ENCODE measurements at regions not wholly inside any gene's neighbourhood (a gene's known extent, or its start where the extent isn't known, plus 50 kb on each side); places are given as distances from the start of the nearest gene placed in this dataset.
"Not testable (repeated sequence)": the region's sequence is repeated elsewhere in the genome, so short reads cannot be mapped to it uniquely, and the experiment has no call there.

GRCh38 chr5:158513490-158514318 is 586.0 kb downstream of the EBF1 start:
- no peak for DNase-seq

GRCh38 chr5:158511454-158511853 is 588.3 kb downstream of the EBF1 start:
- no peak for DNase-seq

GRCh38 chr5:158510479-158510878 is 589.2 kb downstream of the EBF1 start:
- DNase-seq: no peak

DNA sequence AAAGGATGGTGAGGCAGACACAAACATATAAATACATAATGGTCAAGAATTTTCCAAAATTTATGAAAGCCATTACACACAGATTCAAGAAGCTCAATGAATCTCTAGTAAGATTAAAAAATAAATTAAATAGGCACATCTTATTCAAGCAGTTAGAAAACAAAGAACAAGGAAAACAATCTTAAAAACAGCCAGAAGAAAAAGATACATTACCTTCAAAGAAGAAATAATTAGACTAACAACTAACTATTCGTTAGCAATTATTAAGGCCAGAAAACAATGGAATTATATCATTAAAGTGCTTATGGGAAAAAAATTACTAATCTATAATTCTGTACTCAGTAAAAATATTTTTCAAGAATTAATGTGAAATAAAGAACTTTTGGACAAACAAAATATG is 593.1 kb downstream of the EBF1 start:
- DNase-seq: no peak

DNA sequence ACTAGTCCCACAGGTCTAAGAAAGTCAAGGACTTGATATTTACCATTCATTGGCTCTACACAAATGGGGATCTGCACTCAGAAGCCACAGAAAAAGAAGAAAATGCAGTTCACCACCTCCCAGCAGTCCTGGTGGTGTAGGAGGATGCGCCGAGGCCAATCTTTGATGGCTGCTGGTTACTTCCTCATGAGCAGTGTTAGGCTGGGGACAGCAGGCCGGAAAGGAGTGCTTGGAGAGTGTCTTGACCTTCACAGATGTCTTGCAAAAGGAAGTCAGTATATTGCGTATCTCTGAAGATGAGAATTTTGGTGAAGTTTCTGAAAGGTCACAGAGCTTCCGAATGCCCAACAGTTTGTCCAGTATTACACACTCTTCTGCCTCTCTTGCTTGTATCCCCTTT is 597.0 kb downstream of the EBF1 start:
- DNase-seq: no peak

DNA sequence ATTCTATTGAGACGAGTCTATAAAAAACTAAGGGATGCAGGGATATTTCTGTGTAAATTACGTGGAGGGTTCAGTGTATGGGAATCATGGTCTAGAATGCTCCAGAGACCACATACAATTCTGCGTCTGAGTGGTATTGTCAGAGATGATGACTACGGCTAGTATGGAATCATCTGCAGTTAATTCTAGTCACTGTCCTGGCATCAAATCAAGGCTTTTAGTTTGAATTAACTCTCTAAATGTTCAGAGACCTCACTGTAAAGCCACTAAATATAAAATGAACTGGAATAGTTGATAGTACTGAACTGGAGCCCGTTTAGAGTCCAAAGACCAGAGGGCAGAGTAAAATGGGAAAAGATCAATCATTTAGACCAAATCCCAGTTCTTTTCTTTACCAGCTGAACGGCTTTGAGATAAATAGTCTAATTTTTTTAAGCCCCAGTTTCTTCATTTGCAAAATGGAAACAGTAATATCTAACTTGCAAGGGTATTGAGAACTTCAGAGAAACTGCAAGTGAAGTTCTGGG is 599.8 kb downstream of the EBF1 start:
- DNase-seq: no peak

DNA sequence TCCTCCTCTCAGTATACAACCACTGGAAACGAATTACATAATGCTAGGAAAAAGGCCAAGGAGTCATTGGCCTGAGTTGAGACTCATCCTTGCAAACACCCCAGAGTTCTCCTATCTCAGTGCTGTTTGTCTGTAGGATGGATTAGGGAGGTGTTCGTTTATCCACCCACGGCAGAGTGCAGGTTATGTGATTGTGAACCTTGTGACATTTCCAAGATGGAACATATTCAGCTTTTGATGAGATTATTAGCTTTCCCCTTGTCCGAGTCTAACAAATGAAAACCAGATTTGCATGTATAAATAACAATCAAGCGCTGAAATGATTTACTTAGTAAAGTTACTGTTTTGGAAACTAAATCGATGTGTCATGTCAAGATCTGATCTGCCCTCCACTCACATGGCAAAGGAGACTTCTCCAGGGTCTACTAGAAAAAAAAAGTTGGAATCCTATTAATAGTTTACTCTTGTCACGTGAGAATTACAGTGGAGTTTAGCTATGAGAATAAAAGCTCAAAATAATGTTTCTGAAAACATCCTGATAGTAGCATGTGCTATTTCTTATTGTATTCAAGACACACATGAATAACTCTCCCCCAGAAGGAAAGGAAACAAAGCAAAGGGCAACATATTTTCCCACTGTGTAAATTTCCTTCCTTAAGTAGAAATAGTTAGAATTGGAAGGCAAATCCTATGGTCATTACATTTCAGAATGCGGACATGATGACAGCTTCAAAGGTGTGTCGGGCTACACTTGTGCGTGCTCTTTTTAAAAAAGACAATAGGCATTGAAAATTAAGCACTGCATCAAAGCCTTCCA is 600.4 kb downstream of the EBF1 start:
- no peak for DNase-seq

DNA sequence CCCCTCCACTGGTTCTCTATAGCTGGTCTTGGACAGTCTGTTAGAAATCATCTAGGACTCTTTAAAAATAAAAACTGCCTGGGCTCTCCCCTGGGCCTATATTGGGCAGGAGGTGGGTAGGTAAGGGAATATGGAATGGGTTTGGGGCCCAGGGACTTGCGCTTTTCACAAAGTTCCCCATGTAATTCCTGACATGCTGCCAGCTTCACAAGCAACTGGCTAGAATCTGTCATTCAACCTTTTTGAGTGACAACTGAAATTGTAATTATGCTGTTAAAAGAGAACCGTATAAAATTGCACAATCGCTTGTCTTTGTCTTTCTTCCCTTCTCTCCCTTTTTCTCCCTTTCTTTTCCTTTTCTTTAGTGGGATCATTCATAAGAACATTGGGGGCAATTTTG is 603.1 kb downstream of the EBF1 start:
- no peak for DNase-seq

GRCh38 chr5:158494541-158494940 is 605.2 kb downstream of the EBF1 start:
- DNase-seq: no peak

DNA sequence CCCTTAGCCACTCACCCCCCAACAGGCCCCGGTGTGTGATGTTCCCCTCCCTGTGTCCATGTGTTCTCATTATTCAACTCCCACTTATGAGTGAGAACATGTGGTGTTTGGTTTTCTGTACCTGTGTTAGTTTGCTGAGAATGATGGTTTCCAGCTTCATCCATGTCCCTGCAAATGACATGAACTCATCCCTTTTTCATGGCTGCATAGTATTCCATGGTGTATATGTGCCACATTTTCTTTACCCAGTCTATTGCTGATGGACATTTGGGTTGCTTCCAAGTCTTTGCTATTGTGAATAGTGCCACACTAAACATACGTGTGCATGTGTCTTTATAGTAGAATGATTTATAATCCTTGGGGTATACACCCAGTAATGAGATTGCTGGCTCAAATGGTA is 605.7 kb downstream of the EBF1 start:
- not testable (repeated sequence) for DNase-seq

- DNase-seq: no peak
These were observed 606.9 kb downstream of the EBF1 start for GRCh38 chr5:158492841-158493242.

DNA sequence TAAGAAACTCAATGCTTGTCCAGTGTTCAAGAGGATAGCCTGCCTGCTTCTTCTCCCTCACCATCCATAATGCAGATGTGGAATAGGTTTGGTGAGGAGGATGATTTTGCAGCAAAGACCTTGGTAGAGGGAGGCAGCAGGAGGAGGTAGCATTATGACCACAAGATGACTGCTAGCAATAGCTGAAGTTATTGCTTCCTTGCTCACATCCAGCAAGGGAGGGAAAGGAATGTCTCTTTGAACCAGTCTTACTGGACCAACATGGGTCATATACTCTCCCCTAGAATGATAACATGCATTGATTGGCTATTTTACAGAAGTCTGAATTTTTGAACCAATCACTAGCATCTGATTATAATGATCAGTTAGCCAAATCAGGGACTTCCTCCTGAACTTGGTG is 607.6 kb downstream of the EBF1 start:
- DNase-seq: no peak

GRCh38 chr5:158487664-158488063 is 612.1 kb downstream of the EBF1 start:
- no peak for DNase-seq

DNA sequence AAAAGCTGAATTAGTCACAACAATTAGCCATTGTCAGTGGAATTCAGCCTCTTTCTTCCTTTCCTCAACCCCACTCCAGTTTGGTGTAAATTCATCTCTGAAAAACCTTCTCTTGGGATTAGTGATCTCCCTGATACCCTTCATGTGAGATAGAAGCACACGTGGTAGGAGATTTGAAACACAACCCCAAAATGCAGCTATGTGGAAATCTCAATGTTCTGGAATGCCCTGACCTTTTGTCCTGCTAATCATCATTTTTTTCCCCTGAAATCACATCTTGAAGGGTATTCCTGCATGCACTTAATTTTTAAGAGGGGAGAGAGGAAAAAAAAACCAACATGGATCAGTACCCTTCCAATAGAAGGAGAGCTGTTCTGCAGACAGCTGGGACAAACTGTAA is 612.6 kb downstream of the EBF1 start:
- DNase-seq: no peak

DNA sequence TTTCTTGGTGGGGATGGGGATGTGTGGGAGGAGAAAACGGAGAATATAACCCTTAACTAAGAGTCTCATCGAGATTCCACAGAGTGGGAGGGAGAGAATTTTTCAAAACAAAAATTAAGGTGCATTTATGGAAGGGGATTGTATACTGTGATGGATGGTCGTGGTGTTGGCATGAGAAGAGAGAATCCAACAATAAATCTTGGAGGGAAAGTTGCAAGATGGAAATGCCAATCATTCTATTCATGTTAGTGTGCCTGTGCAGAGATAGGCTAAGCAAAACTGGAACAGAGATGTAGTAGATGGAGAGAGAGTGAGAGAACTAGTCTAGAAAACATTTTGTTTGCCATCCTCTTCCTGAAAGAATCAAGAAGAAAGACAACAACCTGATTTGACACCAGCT is 613.1 kb downstream of the EBF1 start:
- no peak for DNase-seq

DNA sequence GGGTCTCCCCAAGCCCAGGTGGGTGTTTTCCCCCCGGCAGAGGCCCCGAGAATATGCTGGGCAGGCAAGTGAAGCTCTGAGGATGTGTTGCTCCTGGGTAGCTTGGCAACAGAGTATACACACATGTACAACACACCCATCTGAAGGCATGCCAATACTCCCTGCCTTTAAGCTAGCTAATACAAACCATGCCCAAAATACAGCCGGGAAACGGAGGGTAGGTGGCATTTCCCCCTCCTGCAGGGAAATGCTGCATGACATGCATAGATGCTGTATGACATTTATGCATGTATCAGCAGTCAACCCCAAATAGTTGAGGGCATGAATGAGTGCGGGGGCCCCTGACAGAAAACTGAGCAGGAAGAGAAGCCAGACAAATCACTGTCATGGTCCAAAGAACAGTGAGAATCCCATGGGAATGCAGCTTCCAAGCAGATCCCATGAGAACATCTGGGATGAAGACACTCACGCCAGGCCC is 614.1 kb downstream of the EBF1 start:
- DNase-seq: no peak

DNA sequence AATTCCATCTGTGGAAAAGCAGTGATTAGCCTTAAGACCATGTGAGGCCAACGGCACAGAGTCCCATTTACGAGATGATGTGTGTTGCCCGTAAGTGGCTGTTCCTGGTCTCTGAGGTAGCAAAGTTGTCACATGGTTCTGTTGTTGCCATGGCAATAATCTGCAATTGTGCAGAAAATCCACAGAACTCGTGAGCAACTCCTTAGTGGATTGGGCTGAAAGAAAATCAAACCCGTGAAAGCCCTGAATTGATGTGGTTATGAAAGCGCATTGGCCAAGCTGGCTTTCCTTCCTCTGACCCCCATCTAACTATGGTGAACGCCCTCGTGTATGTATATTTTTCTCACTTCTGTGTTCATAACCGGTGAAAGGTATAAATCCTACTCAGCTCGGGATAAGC is 614.7 kb downstream of the EBF1 start:
- no peak for DNase-seq

GRCh38 chr5:158484150-158484549 is 615.6 kb downstream of the EBF1 start:
- DNase-seq: no peak

DNA sequence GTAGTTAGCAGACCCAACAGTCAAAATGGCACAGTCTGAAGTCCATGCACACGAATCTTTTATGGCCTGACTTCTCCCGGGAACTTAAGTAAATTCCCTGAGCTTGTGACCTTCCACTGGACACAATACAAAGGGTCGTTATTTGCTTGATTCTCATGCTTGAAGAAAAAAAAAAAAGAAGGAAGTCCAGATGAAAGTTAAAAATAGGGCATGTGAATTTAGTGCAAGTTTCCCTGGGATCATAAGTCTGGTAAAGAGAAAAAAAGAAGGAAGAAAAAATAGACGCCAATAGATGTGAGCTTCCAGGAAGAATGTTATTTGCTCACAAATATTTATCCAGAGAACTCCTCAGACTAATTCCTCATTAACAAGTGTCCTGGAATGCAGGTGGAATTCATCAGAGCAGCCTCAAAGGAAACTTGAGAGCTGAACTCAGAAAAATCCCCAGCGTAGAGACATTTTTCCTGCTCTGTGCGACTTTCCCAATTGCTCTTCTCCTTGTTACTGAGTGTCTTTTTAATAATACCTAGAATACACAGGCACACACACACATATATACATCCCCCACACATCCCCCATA is 616.3 kb downstream of the EBF1 start:
- DNase-seq: no peak

- no peak for DNase-seq
These were observed 617.6 kb downstream of the EBF1 start for GRCh38 chr5:158482125-158482524.

DNA sequence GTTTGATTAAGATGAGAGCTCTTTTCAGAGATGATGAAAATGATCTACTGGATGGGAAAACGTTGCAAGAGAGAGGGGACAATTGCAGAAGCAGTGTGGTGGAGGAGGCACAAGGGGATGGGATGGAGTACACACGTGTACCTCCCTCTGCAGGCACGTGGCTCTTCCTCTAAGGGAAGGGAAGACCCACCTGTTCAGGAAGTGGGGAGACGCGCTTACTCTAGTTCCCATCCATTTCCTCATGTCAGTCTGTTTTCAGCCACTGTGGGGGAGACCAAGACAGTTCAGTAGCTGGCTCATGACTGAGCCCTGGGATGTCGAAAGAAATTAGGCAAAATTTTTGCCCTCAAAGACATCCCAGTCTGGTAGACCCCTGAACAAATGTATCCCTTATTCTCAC is 619.2 kb upstream of the CLINT1 start:
- DNase-seq: no peak

- no peak for DNase-seq
These were observed 618.3 kb upstream of the CLINT1 start for GRCh38 chr5:158477214-158477613.

GRCh38 chr5:158473016-158473635 is 614.2 kb upstream of the CLINT1 start:
- DNase-seq: no peak

Data from NCI-H2227 treated with DMSO at 0.1 percent for 48 hours (cell line).